ENCODE measurements at regions not wholly inside any gene's neighbourhood (a gene's known extent, or its start where the extent isn't known, plus 50 kb on each side); places are given as distances from the start of the nearest gene placed in this dataset.

- TF ChIP-seq POLR2AphosphoS5 (IDR thresholded peaks at IDR 0.05; ENCODE audit: borderline replicate concordance, low read depth, low read length) (no peak), EZH2 (IDR thresholded peaks at IDR 0.05) (no peak), FOXP2 (optimal IDR thresholded peaks at IDR 0.05; ENCODE audit: control extremely low read depth, extremely low read length, insufficient read depth) (no peak)
Observed at GRCh38 chr17:72296456-72296855, 175.6 kb downstream of the SOX9 start.

Measured in SK-N-MC (cell line).